ES-I3 (cell line): ENCODE measurements at regions not wholly inside any gene's neighbourhood (a gene's known extent, or its start where the extent isn't known, plus 50 kb on each side); places are given as distances from the start of the nearest gene placed in this dataset.
"Not testable (repeated sequence)": the region's sequence is repeated elsewhere in the genome, so short reads cannot be mapped to it uniquely, and the experiment has no call there.

ENCODE experiments used
- H3K36me3 ChIP-seq: 2 replicates; pipeline ENCODE4 v1.6.1; 2013; ENCODE audit warnings: mild to moderate bottlenecking, low read length, control low read depth, moderate library complexity; ENCODE audit not compliant: insufficient read depth
- H3K4me1 ChIP-seq: 2 replicates; pipeline ENCODE4 v1.6.1; 2013; ENCODE audit warnings: mild to moderate bottlenecking, control low read depth, low read length; ENCODE audit not compliant: insufficient read depth
- H3K9ac ChIP-seq: 2 replicates; pipeline ENCODE4 v1.6.1; 2013; ENCODE audit warnings: low read depth, mild to moderate bottlenecking, low read length, moderate library complexity
- H3K9me3 ChIP-seq: 2 replicates; pipeline ENCODE4 v1.6.1; 2013; ENCODE audit warnings: mild to moderate bottlenecking, low read length, moderate library complexity; ENCODE audit not compliant: control insufficient read depth, insufficient read depth

GRCh38 chr4:137378393-137378792 is 153.9 kb downstream of the PCDH18 start:
- Histone ChIP-seq H3K36me3 (no peaks in the 10 kb centered on the region), H3K9ac (no peak overlapping the region), H3K4me1 (peaks cover 6% of the 10 kb centered on the region; the same call in 1 of the 2 replicates), H3K9me3 (no peaks in the 10 kb centered on the region)

- Histone ChIP-seq H3K9me3 (no peaks in the 10 kb centered on the region), H3K36me3 (no peaks in the 10 kb centered on the region; the same call in 1 of the 2 replicates), H3K9ac (no peak overlapping the region), H3K4me1 (peaks cover 6% of the 10 kb centered on the region; the same call in 1 of the 2 replicates)
These were observed 156.0 kb downstream of the PCDH18 start for GRCh38 chr4:137376312-137376711.

- Histone ChIP-seq H3K9me3 (no peaks in the 10 kb centered on the region), H3K4me1 (peaks cover 6% of the 10 kb centered on the region; the same call in 1 of the 2 replicates), H3K36me3 (no peaks in the 10 kb centered on the region; the same call in 1 of the 2 replicates), H3K9ac (no peak overlapping the region)
These were observed 157.0 kb downstream of the PCDH18 start for GRCh38 chr4:137375111-137375850.

GRCh38 chr4:137370679-137371078 is 161.6 kb downstream of the PCDH18 start:
- H3K36me3 ChIP-seq, result no peaks in the 10 kb centered on the region; the same call in 1 of the 2 replicates
- H3K4me1 ChIP-seq, result peaks cover 6% of the 10 kb centered on the region; the same call in 1 of the 2 replicates
- H3K9ac ChIP-seq, result no peak overlapping the region

GRCh38 chr4:137370206-137370633 is 162.1 kb downstream of the PCDH18 start:
- Histone ChIP-seq H3K9me3 (no peaks in the 10 kb centered on the region), H3K4me1 (peaks cover 6% of the 10 kb centered on the region; the same call in 1 of the 2 replicates), H3K36me3 (no peaks in the 10 kb centered on the region; the same call in 1 of the 2 replicates), H3K9ac (no peak overlapping the region)

More at GRCh38 chr4:137370679-137371078, 161.6 kb downstream of the PCDH18 start:
- H3K9me3 ChIP-seq, result no peaks in the 10 kb centered on the region

GRCh38 chr4:137367620-137368019 is 164.7 kb downstream of the PCDH18 start:
- Histone ChIP-seq H3K9ac (no peak overlapping the region), H3K9me3 (no peaks in the 10 kb centered on the region), H3K4me1 (no peaks in the 10 kb centered on the region), H3K36me3 (no peaks in the 10 kb centered on the region; the same call in 1 of the 2 replicates)

- no peaks in the 10 kb centered on the region for H3K36me3 ChIP-seq
- no peaks in the 10 kb centered on the region for H3K9me3 ChIP-seq
- no peak overlapping the region for H3K9ac ChIP-seq
- H3K4me1 ChIP-seq, result no peaks in the 10 kb centered on the region
These were observed 168.8 kb downstream of the PCDH18 start for GRCh38 chr4:137363496-137363895.

- Histone ChIP-seq H3K9ac (no peak overlapping the region), H3K36me3 (no peaks in the 10 kb centered on the region), H3K9me3 (no peaks in the 10 kb centered on the region), H3K4me1 (no peaks in the 10 kb centered on the region)
These were observed 170.4 kb downstream of the PCDH18 start for GRCh38 chr4:137361756-137362470.

- Histone ChIP-seq H3K36me3 (no peaks in the 10 kb centered on the region), H3K9ac (no peak overlapping the region), H3K9me3 (no peaks in the 10 kb centered on the region), H3K4me1 (no peaks in the 10 kb centered on the region)
These were observed 171.5 kb downstream of the PCDH18 start for GRCh38 chr4:137360761-137361160.

GRCh38 chr4:137359691-137360315 is 172.5 kb downstream of the PCDH18 start:
- Histone ChIP-seq H3K4me1 (no peaks in the 10 kb centered on the region), H3K9ac (no peak overlapping the region), H3K36me3 (no peaks in the 10 kb centered on the region), H3K9me3 (no peaks in the 10 kb centered on the region)

- H3K9me3 ChIP-seq, H3K4me1 ChIP-seq, H3K9ac ChIP-seq, H3K36me3 ChIP-seq: not testable (repeated sequence)
These were observed 177.7 kb downstream of the PCDH18 start for GRCh38 chr4:137354562-137354961.

- no peaks in the 10 kb centered on the region for H3K4me1 ChIP-seq
These were observed 184.9 kb downstream of the PCDH18 start for GRCh38 chr4:137347371-137347770.

GRCh38 chr4:137345597-137345996 is 186.7 kb downstream of the PCDH18 start:
- Histone ChIP-seq H3K36me3 (no peaks in the 10 kb centered on the region), H3K9ac (no peak overlapping the region)

More at GRCh38 chr4:137347371-137347770, 184.9 kb downstream of the PCDH18 start:
- H3K9ac ChIP-seq, result no peak overlapping the region
- H3K36me3 ChIP-seq, result no peaks in the 10 kb centered on the region
- H3K9me3 ChIP-seq, result no peaks in the 10 kb centered on the region; the same call in 1 of the 2 replicates

GRCh38 chr4:137343221-137343620 is 189.1 kb downstream of the PCDH18 start:
- Histone ChIP-seq H3K9me3 (no peaks in the 10 kb centered on the region), H3K36me3 (no peaks in the 10 kb centered on the region), H3K4me1 (no peaks in the 10 kb centered on the region), H3K9ac (no peak overlapping the region)

More at GRCh38 chr4:137345597-137345996, 186.7 kb downstream of the PCDH18 start:
- Histone ChIP-seq H3K4me1 (no peaks in the 10 kb centered on the region), H3K9me3 (no peaks in the 10 kb centered on the region)
